ENCODE measurements at regions not wholly inside any gene's neighbourhood (a gene's known extent, or its start where the extent isn't known, plus 50 kb on each side); places are given as distances from the start of the nearest gene placed in this dataset.
A peak's percentile ranks its signal among the peaks of the same experiment; 100 is the strongest.

GRCh38 chr6:149209871-149210775 lies 107.4 kb upstream of the TAB2 start (continued):
- TF ChIP-seq ZBTB26 (CRISPR knock-in tag; IDR thresholded peaks at IDR 0.05) (no peak), ZKSCAN1 (IDR thresholded peaks at IDR 0.05; ENCODE audit: low read depth, low read length) (no peak), ZNF778 (CRISPR knock-in tag; IDR thresholded peaks at IDR 0.05) (no peak), U2AF1 (optimal IDR thresholded peaks at IDR 0.05; ENCODE audit: low read depth, low read length) (no peak), ZNF197 (CRISPR knock-in tag; IDR thresholded peaks at IDR 0.05; ENCODE audit: low read depth) (no peak), ZNF146 (CRISPR knock-in tag; IDR thresholded peaks at IDR 0.05; ENCODE audit: unreplicated experiment) (no peak), SLC30A9 (CRISPR knock-in tag; IDR thresholded peaks at IDR 0.05) (no peak), GTF2B (IDR thresholded peaks at IDR 0.05; ENCODE audit: extremely low read depth, insufficient read length) (no peak), BRD4 (IDR thresholded peaks at IDR 0.05) (no peak), ZBTB33 (CRISPR knock-in tag; IDR thresholded peaks at IDR 0.05) (no peak), ZKSCAN3 (CRISPR knock-in tag; IDR thresholded peaks at IDR 0.05) (no peak), ZBTB8A (IDR thresholded peaks at IDR 0.05; ENCODE audit: partially characterized antibody) (no peak), TAF9B (IDR thresholded peaks at IDR 0.05; ENCODE audit: partially characterized antibody) (no peak), MXD1 (CRISPR knock-in tag; IDR thresholded peaks at IDR 0.05; ENCODE audit: borderline replicate concordance, poor library complexity, severe bottlenecking) (no peak), MLLT1 (IDR thresholded peaks at IDR 0.05) (no peak), KDM1A (IDR thresholded peaks at IDR 0.05) (peak in 1 of 2 experiments; percentile 14; a peak in 1 of 4 replicates), ATF7 (IDR thresholded peaks at IDR 0.05) (no peak), THRAP3 (IDR thresholded peaks at IDR 0.05; ENCODE audit: borderline replicate concordance) (no peak), FOS (IDR thresholded peaks at IDR 0.05; ENCODE audit: extremely low read depth, insufficient read length) (no peak), ZNF668 (CRISPR knock-in tag; IDR thresholded peaks at IDR 0.05) (no peak), CAMTA2 (CRISPR knock-in tag; conservative IDR thresholded peaks at IDR 0.05) (no peak), NELFE (IDR thresholded peaks at IDR 0.05; ENCODE audit: insufficient read depth, insufficient read length) (no peak), SMAD3 (CRISPR knock-in tag; conservative IDR thresholded peaks at IDR 0.05) (no peak), U2AF2 (optimal IDR thresholded peaks at IDR 0.05; ENCODE audit: low read depth, low read length) (no peak)
